Thymus (tissue), 11 donors: ENCODE measurements at regions not wholly inside any gene's neighbourhood (a gene's known extent, or its start where the extent isn't known, plus 50 kb on each side); places are given as distances from the start of the nearest gene placed in this dataset.

Experiments
- DNase-seq, 9 donors: peaks; one replicate each; pipeline ENCODE4 v3.0.0-alpha.2; 2013; ENCODE audit warnings: low spot score in 9 of 9, low read depth in 6 of 9, missing footprints in 1 of 9
- H3K27ac ChIP-seq, 2 donors: one replicate each; pipeline ENCODE4 v1.5.1; 2013; ENCODE audit warnings: control low read depth in 1 of 2, low read depth in 1 of 2, low read length in 1 of 2, mild to moderate bottlenecking in 1 of 2, moderate library complexity in 1 of 2
- H3K27me3 ChIP-seq, 2 donors: one replicate each; pipeline ENCODE4 v1.5.1; 2013; ENCODE audit warnings: low read length in 1 of 2; ENCODE audit not compliant: control insufficient read depth in 2 of 2, insufficient read depth in 1 of 2
- H3K36me3 ChIP-seq, 2 donors: one replicate each; pipeline ENCODE4 v1.5.1; 2013; ENCODE audit warnings: low read length in 1 of 2, mild to moderate bottlenecking in 1 of 2, moderate library complexity in 1 of 2; ENCODE audit not compliant: control insufficient read depth in 2 of 2, insufficient read depth in 2 of 2
- H3K4me1 ChIP-seq, 2 donors: one replicate each; pipeline ENCODE4 v1.5.1; 2013; ENCODE audit warnings: low read length in 2 of 2; ENCODE audit not compliant: control insufficient read depth in 2 of 2, insufficient read depth in 2 of 2
- H3K4me3 ChIP-seq, 2 donors: one replicate each; pipeline ENCODE4 v1.5.1; 2013; ENCODE audit warnings: low read length in 2 of 2, control low read depth in 1 of 2, mild to moderate bottlenecking in 1 of 2
- H3K9me3 ChIP-seq, 2 donors: one replicate each; pipeline ENCODE4 v1.5.1; 2013; ENCODE audit warnings: low read length in 1 of 2, mild to moderate bottlenecking in 1 of 2; ENCODE audit not compliant: control insufficient read depth in 2 of 2, insufficient read depth in 1 of 2
- WGBS: extraction: QIAGEN DNeasy Blood & Tissue Kit; methylation state at CpG from one replicate; pipeline ENCODE4 v1.1.7; 2013; 5-methylcytosine and 5-hydroxymethylcytosine counted together
- donor health status: healthy.

GRCh38 chr5:89080467-89081116 is 197.6 kb upstream of the MEF2C start:
- DNase-seq, result no peak
- 97% methylated on average over 5 of the region's 5 CpGs for WGBS
- Histone ChIP-seq H3K9me3 (no peaks in the 10 kb centered on the region), H3K27me3 (no peaks in the 10 kb centered on the region), H3K4me3 (no peak overlapping the region), H3K27ac (no peak overlapping the region), H3K36me3 (no peaks in the 10 kb centered on the region), H3K4me1 (no peaks in the 10 kb centered on the region)

- H3K9me3 ChIP-seq, result no peaks in the 10 kb centered on the region
- peak in 2 of 9 donors; percentile 4 to 22 for DNase-seq
- no peak overlapping the region for H3K4me3 ChIP-seq
- H3K36me3 ChIP-seq, result no peaks in the 10 kb centered on the region
- 40% methylated on average over 11 of the region's 11 CpGs for WGBS
- H3K27me3 ChIP-seq, result no peaks in the 10 kb centered on the region
- H3K27ac ChIP-seq, result no peak overlapping the region
- H3K4me1 ChIP-seq, result peaks cover 0 to 5% of the 10 kb centered on the region in 2 donors
These were observed 190.1 kb upstream of the MEF2C start for GRCh38 chr5:89072842-89073672.

- 97% methylated on average over 1 of the region's 1 CpG for WGBS
- Histone ChIP-seq H3K27ac (no peak overlapping the region), H3K9me3 (no peaks in the 10 kb centered on the region), H3K4me3 (no peak overlapping the region), H3K36me3 (no peaks in the 10 kb centered on the region), H3K4me1 (peaks cover 0 to 5% of the 10 kb centered on the region in 2 donors), H3K27me3 (no peaks in the 10 kb centered on the region)
- no peak for DNase-seq
These were observed 189.0 kb upstream of the MEF2C start for GRCh38 chr5:89071941-89072331.

GRCh38 chr5:89071101-89071940 is 188.3 kb upstream of the MEF2C start:
- Histone ChIP-seq H3K4me3 (no peak overlapping the region), H3K4me1 (peaks cover 0 to 5% of the 10 kb centered on the region in 2 donors), H3K27me3 (no peaks in the 10 kb centered on the region), H3K9me3 (no peaks in the 10 kb centered on the region), H3K27ac (no peak overlapping the region), H3K36me3 (no peaks in the 10 kb centered on the region)
- 80% methylated on average over 4 of the region's 4 CpGs for WGBS
- DNase-seq, result no peak

GRCh38 chr5:89069591-89069990 is 186.6 kb upstream of the MEF2C start:
- peaks cover 0 to 5% of the 10 kb centered on the region in 2 donors for H3K4me1 ChIP-seq
- DNase-seq, result no peak
- H3K27me3 ChIP-seq, result no peaks in the 10 kb centered on the region
- H3K9me3 ChIP-seq, result no peaks in the 10 kb centered on the region
- H3K27ac ChIP-seq, result no peak overlapping the region
- WGBS, result 90% methylated on average over 2 of the region's 2 CpGs
- no peaks in the 10 kb centered on the region for H3K36me3 ChIP-seq
- no peak overlapping the region for H3K4me3 ChIP-seq

GRCh38 chr5:89067362-89067761 is 184.4 kb upstream of the MEF2C start:
- Histone ChIP-seq H3K27ac (no peak overlapping the region), H3K27me3 (no peaks in the 10 kb centered on the region), H3K36me3 (no peaks in the 10 kb centered on the region), H3K4me1 (no peaks in the 10 kb centered on the region), H3K4me3 (no peak overlapping the region), H3K9me3 (no peaks in the 10 kb centered on the region)
- WGBS, result 100% methylated on average over 3 of the region's 3 CpGs
- no peak for DNase-seq

GRCh38 chr5:89065919-89066318 is 182.9 kb upstream of the MEF2C start:
- Histone ChIP-seq H3K9me3 (no peaks in the 10 kb centered on the region), H3K4me1 (no peaks in the 10 kb centered on the region), H3K27me3 (no peaks in the 10 kb centered on the region), H3K4me3 (no peak overlapping the region), H3K36me3 (no peaks in the 10 kb centered on the region), H3K27ac (no peak overlapping the region)
- WGBS, result 91% methylated on average over 3 of the region's 3 CpGs
- peak in 2 of 9 donors; percentile 7 to 16 for DNase-seq

GRCh38 chr5:89064736-89065135 is 181.8 kb upstream of the MEF2C start:
- H3K4me1 ChIP-seq, result no peaks in the 10 kb centered on the region
- H3K27me3 ChIP-seq, result no peaks in the 10 kb centered on the region
- 94% methylated on average over 4 of the region's 4 CpGs for whole genome bisulfite sequencing
- no peaks in the 10 kb centered on the region for H3K9me3 ChIP-seq
- H3K27ac ChIP-seq, result no peak overlapping the region
- DNase-seq, result no peak
- no peak overlapping the region for H3K4me3 ChIP-seq
- no peaks in the 10 kb centered on the region for H3K36me3 ChIP-seq

GRCh38 chr5:89064054-89064453 is 181.1 kb upstream of the MEF2C start:
- Histone ChIP-seq H3K4me3 (no peak overlapping the region), H3K27ac (no peak overlapping the region)
- 81% methylated on average over 1 of the region's 1 CpG for WGBS

More at GRCh38 chr5:89064054-89064453, 181.1 kb upstream of the MEF2C start:
- Histone ChIP-seq H3K36me3 (no peaks in the 10 kb centered on the region), H3K27me3 (no peaks in the 10 kb centered on the region), H3K9me3 (no peaks in the 10 kb centered on the region), H3K4me1 (no peaks in the 10 kb centered on the region)
- no peak for DNase-seq
